HS-5 (cell line): ENCODE measurements at regions not wholly inside any gene's neighbourhood (a gene's known extent, or its start where the extent isn't known, plus 50 kb on each side); places are given as distances from the start of the nearest gene placed in this dataset.
"Not testable (repeated sequence)": the region's sequence is repeated elsewhere in the genome, so short reads cannot be mapped to it uniquely, and the experiment has no call there.

ENCODE experiments used
- DNase-seq: peaks from one replicate; pipeline ENCODE4 v3.0.0-alpha.2; 2012; ENCODE audit warnings: low read depth

DNA sequence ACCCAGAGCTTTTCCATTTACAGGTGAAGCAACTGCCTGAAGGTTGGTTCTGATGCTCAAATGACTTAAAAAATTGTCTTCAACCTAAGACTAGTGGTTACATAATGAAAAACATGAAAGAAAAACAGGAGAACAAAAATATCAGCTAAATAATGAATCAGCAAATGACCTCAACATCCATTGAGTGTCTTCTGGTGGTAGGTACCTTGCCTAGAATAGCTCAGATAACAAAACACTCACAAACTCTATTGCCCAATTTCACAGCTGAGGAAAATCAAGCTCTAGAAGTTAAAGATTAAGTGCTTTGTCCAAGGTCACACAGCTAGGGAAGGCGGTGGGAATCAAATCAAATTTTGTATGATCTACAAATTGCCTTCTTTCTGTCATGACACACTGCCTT, 304.6 kb upstream of the CDH11 start:
- DNase-seq: no peak

GRCh38 chr16:65422934-65423333, 301.1 kb upstream of the CDH11 start:
- no peak for DNase-seq

GRCh38 chr16:65421596-65421995, 299.7 kb upstream of the CDH11 start:
- no peak for DNase-seq

- no peak for DNase-seq
These were observed 296.6 kb upstream of the CDH11 start for GRCh38 chr16:65418435-65418834.

DNA sequence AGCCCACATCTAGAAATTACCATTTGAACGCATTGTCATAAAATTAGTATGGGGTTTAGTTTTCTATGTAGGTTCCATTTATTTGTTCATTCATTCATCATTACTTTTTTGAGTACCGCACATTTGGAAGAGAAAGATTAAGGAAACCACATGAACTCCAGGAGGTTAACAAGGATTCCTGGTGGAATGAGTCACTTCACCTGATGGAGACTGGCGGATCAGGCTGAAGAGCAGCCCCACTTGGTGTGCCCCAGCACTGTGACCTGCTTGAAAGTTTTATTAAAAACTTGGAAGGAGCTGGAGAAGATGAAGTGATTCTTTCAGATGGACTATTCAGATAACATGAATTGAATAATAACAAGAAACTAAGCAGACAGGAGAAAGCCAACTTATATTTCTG, 293.6 kb upstream of the CDH11 start:
- DNase-seq: peak; percentile 25

DNA sequence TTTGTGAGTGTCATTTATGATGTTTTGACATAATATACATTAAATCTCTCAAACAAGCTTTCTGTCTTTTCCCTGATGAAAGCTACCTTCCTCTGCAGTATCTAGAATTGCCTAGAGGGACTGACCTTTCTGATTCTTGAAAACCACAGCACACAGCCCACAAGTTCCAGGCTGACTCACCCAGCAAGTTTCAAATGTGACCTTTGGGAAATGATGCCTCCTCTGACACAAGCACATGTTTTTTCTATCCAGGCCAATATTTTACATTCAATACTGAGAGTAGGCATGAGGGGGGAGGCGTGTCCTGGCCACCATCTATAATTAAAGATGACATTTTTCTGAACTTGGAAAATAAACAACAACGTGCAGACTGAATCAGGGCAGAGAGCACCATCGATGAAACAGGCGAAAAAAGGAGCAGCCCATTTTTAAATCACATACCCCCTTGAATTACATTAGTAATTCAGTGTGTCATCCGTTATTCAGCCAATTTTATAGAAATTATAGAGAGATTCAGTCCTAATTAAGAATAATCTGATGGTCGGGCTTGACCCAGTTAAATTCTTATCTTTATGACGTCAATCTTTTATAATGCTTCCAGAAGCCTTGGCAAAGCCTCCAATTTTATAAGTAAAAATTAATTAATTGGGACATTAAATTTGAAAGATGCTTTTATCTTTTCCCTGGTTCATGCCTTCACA, 292.6 kb upstream of the CDH11 start:
- DNase-seq: peak; percentile 79

GRCh38 chr16:65413861-65414260, 292.0 kb upstream of the CDH11 start:
- DNase-seq: no peak

- no peak for DNase-seq
These were observed 288.9 kb upstream of the CDH11 start for GRCh38 chr16:65410801-65411200.

DNA sequence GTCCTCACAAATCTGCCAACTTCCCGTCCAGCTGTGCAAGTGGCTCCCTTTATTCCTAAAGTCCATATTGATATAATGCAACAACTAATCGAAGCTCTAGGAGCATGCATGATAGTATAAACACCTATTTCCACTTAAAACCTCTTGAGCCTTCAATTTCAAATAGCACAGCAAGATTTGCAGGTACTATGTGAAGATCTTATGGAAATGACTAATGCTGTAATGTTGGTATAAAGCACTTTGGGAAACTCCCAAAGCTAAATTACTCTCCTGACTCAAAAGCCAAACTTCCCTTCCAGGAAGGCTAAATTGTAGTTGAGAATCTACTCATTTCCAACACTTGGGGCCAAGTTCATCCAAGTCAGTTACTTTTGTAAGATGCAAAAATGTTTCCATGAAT, 287.6 kb upstream of the CDH11 start:
- DNase-seq: peak; percentile 18

GRCh38 chr16:65406933-65407332, 285.1 kb upstream of the CDH11 start:
- DNase-seq: no peak

DNA sequence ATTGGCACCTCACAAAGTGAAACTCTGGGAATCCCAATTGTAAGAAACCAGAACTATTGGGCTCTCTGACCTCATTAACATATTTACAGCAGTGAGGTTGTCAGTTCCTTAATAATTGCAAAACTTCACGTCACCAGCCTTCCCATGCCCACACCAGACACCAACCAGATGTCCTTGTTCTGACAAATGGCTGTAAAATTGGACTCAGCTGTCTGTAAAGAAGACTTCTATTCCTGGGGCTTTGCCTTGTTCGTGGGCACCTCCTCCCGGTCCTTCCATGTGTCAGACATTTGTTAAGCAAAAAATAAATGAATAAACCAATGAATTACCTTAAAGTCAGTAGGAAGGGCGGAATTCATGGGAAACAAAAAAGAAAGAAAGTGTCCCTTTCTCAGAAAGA, 284.3 kb upstream of the CDH11 start:
- no peak for DNase-seq

DNA sequence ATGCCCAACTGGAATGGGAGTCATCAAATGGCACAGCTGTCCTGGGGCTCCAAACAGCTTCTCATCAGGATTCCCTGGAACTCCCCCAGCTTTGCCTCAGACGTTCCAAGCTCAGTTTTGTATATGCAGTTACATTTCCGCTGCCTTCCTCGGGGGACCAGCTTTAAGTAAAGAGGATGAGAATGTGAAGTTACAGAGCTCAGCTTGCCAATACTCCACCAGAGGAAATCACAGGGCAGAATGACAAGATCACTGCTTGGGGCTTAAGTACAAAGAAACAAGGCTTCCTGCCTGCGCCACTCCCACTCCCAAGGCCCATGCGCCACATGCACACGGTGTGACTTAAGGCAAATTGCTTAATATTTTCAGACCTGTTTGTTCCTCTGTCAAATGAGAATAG, 272.4 kb upstream of the CDH11 start:
- DNase-seq: no peak

- DNase-seq: no peak
These were observed 271.1 kb upstream of the CDH11 start for GRCh38 chr16:65392806-65393565.

- DNase-seq: no peak
These were observed 266.7 kb upstream of the CDH11 start for GRCh38 chr16:65388592-65388991.

DNA sequence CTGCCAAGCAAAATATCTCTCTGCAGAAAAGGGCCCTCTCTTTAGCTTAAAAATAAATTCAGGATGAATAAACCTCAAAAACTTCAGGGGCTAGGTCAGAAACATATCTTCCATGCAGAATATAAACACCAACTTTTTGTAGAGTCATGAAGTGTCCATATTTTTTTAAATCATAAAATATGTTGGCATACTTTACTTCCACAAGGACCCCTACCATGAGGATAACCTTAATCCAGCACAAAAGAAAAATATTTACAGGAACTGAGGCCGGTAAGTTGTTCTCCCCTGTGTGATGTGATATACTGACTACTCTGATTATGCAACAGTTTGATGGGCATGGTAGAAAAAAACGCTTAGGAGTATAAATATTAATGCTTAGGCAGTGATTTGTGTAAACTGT, 264.8 kb upstream of the CDH11 start:
- DNase-seq: no peak

DNA sequence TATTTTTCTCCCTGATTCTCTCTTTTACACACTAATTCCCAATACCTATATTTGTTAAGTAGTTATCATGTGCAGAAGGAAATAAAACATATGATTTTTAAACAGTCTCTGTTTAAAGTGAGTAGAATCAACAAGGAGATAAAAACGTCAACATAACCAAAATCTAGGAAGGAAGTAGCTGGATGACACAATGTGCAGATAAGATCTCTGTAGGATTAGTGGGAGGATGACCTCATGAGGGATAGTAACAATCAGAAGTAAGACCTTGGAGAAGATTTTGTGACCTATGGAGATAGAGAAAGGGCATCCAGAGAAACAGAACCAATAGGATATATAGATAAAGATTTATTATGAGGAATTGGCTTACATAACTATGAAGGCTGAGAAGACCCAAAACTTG, 262.6 kb upstream of the CDH11 start:
- no peak for DNase-seq

DNA sequence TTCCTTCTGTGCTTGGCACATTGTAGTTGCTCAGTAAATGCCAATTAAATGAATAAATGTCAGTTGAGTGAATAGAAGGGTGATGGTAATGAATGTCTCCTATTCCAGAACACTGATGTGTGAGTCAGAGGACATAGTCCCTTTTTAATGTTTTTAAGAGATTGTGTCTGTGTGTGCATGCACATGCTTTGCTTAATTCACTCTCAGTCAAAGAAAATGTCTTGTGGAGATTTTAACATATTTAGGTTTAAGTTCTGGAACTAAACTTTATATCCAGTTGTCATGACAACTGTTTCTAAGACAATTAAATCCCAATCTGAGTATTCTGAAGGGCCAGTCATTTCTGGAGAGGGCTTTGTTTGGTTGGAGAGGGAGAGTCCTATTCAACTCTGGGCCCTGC, 255.3 kb upstream of the CDH11 start:
- no peak for DNase-seq

DNA sequence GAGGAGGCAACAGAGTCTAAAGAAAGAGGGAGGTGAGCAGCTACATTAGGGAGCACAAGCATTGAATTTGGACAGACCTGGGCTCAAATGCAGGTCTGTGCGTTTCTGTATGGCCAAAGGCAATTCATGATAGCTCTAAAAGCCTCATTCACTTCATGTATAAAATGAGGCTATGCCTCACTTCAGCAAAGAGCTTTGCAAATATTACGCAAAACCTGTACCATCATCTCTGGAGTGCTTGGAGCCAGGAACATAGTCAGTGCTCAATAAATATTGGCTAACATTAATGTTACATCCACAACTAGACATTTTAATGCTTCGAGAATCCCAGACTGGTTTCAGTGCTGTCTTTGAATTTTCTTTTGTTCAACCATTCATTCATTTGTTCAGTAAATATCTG, 254.7 kb upstream of the CDH11 start:
- DNase-seq: no peak

DNA sequence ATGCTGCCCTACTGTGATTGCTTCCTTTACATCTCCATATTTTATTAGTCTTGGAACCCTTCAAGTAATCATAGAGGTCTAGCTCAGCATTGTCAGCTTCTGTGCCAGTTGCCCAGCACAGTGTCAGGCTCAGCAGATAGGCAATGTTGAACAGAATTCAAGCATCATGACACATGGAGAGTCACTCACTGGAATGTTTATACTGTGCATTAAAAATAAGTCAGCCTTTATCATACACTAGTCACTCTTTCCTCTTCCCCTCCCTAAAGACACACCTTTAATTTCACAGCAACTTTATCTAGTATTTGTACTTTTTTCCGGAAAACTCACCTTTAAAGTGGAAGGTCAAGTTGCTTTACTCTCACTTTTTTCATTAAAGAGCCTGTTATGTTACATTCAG, 253.8 kb upstream of the CDH11 start:
- peak; percentile 44 for DNase-seq

- no peak for DNase-seq
These were observed 251.2 kb upstream of the CDH11 start for GRCh38 chr16:65373097-65373496.

DNA sequence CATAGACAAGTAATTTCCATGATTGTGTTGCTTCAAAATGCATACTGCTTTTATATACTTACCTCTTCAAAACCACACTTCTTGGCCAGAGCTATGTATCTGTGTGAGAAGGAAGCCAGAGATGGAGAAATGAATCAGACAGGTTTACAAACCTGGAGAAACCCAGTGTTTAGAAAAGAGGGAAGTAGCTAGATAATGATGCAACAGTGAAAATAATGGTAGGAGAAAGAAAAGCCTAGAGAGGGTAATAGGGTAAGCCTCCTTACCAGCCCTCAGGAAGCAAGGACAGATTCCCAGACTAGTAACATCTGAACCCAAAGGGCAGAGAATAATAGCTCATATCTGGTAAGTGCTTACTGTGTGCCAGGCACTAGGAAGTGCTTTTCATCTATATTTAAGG, 250.3 kb upstream of the CDH11 start:
- no peak for DNase-seq

- DNase-seq: no peak
These were observed 244.2 kb upstream of the CDH11 start for GRCh38 chr16:65365732-65366715.

- DNase-seq: not testable (repeated sequence)
These were observed 234.9 kb upstream of the CDH11 start for GRCh38 chr16:65356721-65357120.
